Stimulated activated CD8-positive, alpha-beta memory T cell treated with anti-CD3 and anti-CD28 coated beads, Interleukin-12 subunit alpha, Interleukin-12 subunit beta, amount 100 ng/mL, for 1 hour (primary cell): ENCODE measurements at regions not wholly inside any gene's neighbourhood (a gene's known extent, or its start where the extent isn't known, plus 50 kb on each side); places are given as distances from the start of the nearest gene placed in this dataset.
"Not testable (repeated sequence)": the region's sequence is repeated elsewhere in the genome, so short reads cannot be mapped to it uniquely, and the experiment has no call there.

Experiments used
- DNase-seq: peaks from one replicate; pipeline ENCODE4 v3.0.0-alpha.2; 2020; ENCODE audit warnings: low read depth

GRCh38 chr20:57786304-57786932 is 76.6 kb upstream of the PMEPA1 start:
- DNase-seq = no peak

DNA sequence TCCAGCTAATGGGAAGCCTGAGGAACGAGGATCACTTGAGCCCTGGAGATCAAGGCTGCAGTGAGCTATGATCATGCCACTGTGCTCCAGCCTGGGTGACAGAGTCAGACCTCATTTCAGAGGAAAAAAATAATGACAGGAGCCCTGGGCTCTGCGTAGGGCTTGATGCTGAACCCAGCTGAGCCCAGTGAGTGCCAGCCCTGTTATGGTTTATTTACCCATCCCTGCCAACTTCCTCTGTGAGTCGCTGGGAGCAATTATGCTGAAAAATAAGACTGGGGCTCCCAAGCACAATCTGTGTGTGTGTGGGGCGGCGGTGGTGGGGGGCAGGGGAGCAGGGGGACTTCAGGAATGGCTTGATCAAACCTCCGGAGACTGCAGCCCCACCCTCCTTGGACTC is 75.9 kb upstream of the PMEPA1 start:
- no peak for DNase-seq

DNA sequence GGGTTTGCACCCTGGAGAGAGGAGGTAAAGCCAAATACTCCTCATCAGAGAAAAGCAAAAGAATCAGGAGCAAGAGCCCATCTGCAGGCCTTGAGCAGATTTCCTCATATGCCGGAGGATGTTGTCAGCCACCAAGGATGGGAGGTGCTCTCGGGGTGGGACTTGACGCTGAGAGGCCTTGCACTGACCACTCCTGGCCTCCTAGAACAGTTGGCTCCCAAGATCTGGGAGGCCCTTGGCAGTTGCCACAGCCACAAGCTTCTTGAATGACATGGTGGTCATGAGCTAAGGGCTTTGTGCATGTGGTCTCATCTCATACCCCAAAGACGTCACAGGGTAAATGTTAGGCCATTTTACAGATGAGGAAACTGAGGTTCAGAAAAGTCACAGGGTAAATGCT is 75.2 kb upstream of the PMEPA1 start:
- DNase-seq = no peak

GRCh38 chr20:57783956-57784837 is 74.4 kb upstream of the PMEPA1 start:
- no peak for DNase-seq

- DNase-seq = no peak
Measured at GRCh38 chr20:57783196-57783595, 73.4 kb upstream of the PMEPA1 start.

DNA sequence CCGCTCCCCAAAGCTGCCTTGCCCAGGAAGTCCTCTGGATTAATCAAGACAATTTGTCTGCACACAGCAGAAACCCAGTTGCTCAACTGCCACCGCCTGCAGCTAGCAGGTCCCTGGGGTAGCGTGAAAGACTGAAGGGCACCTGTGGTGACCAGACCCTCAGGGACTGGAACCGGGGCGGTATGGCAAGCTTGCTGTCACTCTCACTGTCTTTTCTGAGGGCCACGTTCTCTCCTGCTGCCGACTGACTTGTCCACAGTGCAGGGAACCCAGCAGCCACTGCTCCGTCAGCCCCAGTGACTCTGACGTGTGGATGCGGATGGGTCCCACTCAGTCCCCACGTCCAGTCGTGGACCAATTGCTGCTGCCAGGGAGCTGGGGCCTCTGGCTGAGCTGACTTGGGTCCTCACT is 72.8 kb upstream of the PMEPA1 start:
- DNase-seq = no peak

GRCh38 chr20:57781901-57782300 is 72.1 kb upstream of the PMEPA1 start:
- no peak for DNase-seq

DNA sequence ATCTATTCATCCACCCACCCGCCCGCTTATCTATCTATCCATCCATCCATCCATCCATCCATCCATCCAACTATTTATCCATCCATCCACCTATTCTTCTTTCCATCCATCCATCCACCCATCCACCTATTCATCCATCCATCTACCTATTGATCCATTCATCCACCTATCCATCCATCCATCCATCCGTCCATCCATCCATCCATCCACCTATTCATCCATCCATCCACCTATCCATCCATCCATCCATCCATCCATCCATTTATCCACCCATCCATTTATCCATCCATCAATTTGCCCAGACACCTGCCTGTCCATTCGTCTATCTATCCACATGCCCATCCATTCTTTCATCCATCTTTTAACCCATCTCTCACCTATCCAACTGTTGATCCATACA is 71.1 kb upstream of the PMEPA1 start:
- DNase-seq = no peak

- DNase-seq = no peak
Measured at GRCh38 chr20:57780398-57780797, 70.6 kb upstream of the PMEPA1 start.

DNA sequence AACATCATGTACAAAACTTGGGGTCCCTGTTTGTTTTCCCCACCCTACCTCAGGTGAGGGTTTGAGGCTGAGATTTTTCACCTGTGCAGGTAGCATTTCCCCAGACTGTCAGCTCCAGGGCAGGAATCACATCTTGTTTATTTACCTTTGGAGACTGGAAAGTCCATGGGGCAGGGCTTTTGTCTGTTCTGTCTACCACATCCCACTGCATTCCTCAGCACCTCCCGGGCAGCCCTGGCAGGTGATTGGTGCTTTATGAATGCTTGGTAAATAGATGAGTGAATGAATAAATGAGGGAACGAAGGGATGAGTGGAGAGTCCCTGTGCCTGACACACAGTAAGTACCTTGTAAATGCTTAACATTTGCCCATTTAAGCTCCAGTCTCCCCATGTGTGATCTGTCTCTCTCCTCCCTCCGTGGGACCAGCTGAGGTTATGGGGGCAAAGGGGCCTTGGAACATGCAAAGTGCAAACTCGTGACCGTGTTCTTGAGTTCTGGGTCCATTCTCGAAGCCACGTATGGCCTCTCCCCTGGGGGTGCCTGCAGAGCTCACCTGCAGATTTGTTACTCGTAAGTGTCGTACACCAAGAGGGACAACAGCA is 69.7 kb upstream of the PMEPA1 start:
- DNase-seq = no peak

DNA sequence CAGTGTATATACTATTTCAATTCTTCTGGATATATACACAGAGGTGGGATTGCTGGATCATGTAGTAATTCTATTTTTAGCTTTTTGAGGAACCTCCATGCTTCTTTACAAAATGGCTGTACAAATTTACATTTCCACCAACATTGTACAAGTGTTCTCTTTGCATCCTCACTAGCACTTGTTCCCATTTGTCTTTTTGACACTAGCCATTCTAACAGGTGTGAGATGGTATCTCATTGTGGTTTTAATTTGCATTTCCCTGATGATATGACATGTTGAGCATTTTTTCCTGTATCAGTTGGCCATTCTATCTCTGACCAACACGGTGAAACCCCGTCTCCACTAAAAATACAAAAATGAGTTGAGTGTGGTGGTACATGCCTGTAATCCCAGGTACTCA is 68.1 kb upstream of the PMEPA1 start:
- DNase-seq = no peak

DNA sequence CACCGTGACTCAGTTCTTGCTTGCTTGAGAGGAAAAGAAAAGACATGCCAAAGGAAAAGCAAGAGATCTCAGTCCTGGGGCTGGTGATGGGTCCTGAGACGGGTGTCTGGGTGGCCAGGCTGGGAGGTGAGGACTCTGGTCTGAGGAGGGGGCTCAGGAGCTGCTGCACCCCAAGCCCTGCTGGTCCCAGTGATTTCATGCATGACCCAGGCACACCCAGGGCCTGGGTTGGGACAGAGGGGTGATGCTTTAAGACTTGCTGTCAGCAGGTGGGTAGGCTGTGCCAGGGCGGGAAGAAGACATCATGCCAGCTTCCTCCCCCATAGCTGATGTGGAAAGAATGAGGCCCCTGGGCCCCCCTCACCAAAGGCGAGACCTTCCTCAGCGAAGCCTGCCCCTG is 65.1 kb upstream of the PMEPA1 start:
- no peak for DNase-seq

DNA sequence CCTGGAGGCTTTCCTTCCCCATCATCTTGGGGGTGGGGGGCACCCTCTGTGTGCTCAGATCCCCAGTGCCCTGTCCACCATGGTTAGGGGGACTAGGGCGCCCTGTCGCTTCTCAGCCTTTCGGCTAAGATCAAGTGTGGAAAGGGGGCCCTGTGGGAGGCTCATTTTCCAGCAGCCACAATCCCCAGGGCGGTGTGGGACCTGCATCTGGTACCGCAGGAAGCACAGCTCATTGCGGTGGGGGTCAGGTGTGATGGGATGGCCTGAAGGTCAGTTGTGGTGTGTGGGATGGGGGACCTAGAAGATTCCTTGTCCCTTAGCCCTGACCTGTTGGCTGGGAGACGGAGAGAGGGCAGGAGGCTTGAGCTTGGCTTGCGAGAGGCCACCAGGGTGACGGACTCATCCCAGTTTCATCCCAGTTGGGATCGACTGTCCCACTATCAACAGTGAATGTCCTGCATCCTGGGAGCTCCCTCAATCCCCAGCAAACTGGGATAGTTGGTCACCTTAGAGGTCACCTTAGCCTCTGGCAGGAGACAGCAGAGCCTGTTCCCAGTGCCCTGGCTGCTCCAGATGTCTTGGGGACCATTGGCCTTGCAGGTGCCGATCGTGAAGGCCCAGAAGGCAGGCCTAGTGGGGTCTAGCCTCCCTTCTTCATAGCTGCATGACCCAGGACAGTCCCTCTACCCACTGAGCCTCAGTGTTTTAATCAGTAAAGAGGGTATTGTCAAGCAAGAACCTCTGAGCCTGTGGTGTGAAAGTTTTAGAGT is 64.5 kb upstream of the PMEPA1 start:
- no peak for DNase-seq

DNA sequence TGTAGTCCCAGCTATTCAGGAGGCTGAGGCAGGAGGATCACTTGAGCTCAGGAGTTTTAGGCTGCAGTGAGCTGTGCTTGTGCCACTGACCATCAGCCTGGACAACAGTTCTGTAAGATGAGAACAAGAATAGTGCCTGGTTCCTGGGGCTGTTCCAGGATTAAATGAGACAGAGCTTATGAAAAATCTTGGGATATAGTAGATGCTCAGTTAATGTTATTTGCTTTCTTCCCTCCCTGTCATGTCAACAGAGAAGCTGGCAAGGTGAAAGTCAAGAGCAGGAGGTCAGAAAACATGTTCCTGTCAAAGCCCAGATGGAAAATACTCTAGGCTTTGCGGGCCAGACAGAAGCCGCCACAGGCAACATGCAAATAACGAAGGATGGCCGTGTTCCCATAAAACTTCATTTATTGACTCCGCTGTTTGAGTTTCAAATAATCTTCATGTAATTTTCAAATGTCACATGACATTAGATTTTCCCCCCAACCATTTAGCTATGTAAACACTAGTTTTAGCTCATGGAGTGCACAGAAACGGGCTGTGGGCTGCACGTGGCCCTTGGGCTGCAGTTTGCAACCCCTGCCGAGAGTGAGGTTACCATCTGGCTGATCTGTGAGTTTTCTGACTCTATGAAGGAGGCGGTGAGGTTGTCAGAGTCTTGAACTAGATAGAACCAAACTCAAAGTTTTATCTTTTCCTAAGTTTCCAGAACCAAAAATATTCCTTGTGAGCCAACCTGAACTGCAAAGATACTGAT is 63.4 kb upstream of the PMEPA1 start:
- no peak for DNase-seq

- peak; percentile 6 for DNase-seq
Measured at GRCh38 chr20:57772349-57772964, 62.6 kb upstream of the PMEPA1 start.

GRCh38 chr20:57770852-57771720 is 61.3 kb upstream of the PMEPA1 start:
- DNase-seq = no peak

- not testable (repeated sequence) for DNase-seq
Measured at GRCh38 chr20:57770401-57770800, 60.6 kb upstream of the PMEPA1 start.

- DNase-seq = no peak
Measured at GRCh38 chr20:57769756-57770155, 59.9 kb upstream of the PMEPA1 start.

- DNase-seq = no peak
Measured at GRCh38 chr20:57768519-57768918, 58.7 kb upstream of the PMEPA1 start.

DNA sequence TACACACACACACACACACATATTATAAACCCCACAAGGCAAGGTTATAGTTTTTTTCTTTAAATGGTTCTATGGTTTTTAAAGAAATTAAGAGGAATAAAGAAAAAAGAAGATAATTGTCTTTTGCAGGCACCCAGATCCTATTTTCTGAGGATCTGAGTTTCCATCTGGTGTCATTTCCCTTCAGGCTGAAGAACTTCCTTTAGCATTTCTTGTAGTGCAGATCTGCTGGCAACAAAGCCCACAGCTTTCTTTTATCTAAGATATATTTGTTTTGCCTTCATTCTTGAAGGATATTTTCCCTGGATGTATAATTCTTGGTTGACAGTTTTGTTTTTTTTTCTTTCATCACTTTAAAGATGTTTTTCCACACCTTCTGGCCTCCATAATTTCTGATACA is 57.6 kb upstream of the PMEPA1 start:
- no peak for DNase-seq
